Naive thymus-derived CD8-positive, alpha-beta T cell (primary cell): ENCODE measurements at regions not wholly inside any gene's neighbourhood (a gene's known extent, or its start where the extent isn't known, plus 50 kb on each side); places are given as distances from the start of the nearest gene placed in this dataset.

ENCODE experiments used
- ATAC-seq, 2 donors: fragments of 150-1000 bp; cut with Tn5 transposase in 1 of 2; sonication (Bioruptor Pico), chemical (Tn5 transposase) in 1 of 2; 1 replicate in 1 of 2; 2 replicates in 1 of 2; pipeline ENCODE4 v1.10.0; 2021; ENCODE audit warnings: mild to moderate bottlenecking in 2 of 2, moderate library complexity in 2 of 2
- POLR2A ChIA-PET: fragments of 350-600 bp; sonication (Branson Sonifier 250); formaldehyde crosslinking; loops from one replicate; lab custom pipeline; 2021; ENCODE audit warnings: antibody characterized with exemption; lab: Charles Lee
- DNase-seq, 10 donors: peaks; one replicate each; pipeline versions ENCODE4 v3.0.0 to v3.0.0-alpha.2; 2020 to 2022
- H3K27ac Mint-ChIP-seq, 10 donors: one replicate each; pipeline ENCODE4 v1.8.0; 2020 to 2022; ENCODE audit warnings: mild to moderate bottlenecking in 10 of 10, mixed read lengths in 10 of 10, moderate library complexity in 4 of 10, inconsistent platforms in 1 of 10
- H3K27me3 Mint-ChIP-seq, 5 donors: one replicate each; pipeline ENCODE4 v1.8.0; 2021 to 2022; ENCODE audit warnings: mixed read lengths in 5 of 5
- H3K36me3 Mint-ChIP-seq, 3 donors: one replicate each; pipeline ENCODE4 v1.8.0; 2020 to 2022; ENCODE audit warnings: mixed read lengths in 3 of 3, mild to moderate bottlenecking in 2 of 3, inconsistent platforms in 1 of 3
- H3K4me1 Mint-ChIP-seq, 4 donors: one replicate each; pipeline ENCODE4 v1.8.0; 2021 to 2022; ENCODE audit warnings: mixed read lengths in 4 of 4
- H3K4me3 Mint-ChIP-seq, 10 donors: one replicate each; pipeline ENCODE4 v1.8.0; 2020 to 2022; ENCODE audit warnings: mild to moderate bottlenecking in 10 of 10, mixed read lengths in 10 of 10, moderate library complexity in 6 of 10, inconsistent platforms in 1 of 10
- H3K9me3 Mint-ChIP-seq, 9 donors: one replicate each; pipeline ENCODE4 v1.8.0; 2020 to 2022; ENCODE audit warnings: mixed read lengths in 9 of 9, mild to moderate bottlenecking in 3 of 9, inconsistent platforms in 1 of 9, moderate library complexity in 1 of 9

DNA sequence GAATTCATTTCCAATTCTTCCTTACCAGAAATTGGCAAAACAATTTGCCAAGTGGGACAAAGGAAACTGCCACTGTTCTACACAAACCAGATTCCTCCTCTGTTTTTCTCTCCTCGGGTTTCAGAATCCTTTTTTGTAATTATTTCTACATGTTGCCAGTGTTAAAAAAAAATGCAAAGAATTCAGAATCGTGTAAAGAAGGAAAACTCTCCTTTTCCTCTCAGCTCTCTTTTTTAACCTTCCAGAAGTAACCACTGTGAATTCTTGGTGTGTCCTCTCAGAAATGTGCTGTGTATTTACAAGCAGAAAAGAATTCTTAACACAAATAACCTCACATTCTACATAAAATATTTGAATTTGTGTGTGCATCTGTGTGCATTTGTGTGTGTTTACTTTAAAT, 224.6 kb downstream of the DRD1 start:
- Mint-ChIP-seq H3K27ac (no peak overlapping the region), H3K4me1 (no peaks in the 10 kb centered on the region), H3K4me3 (no peak overlapping the region), H3K36me3 (no peaks in the 10 kb centered on the region), H3K27me3 (peaks cover 4 to 52% (median 15%) of the 10 kb centered on the region in 5 donors), H3K9me3 (peaks cover 0 to 1% (median 0%) of the 10 kb centered on the region in 9 donors)
- ATAC-seq (no peak), DNase-seq (no peak)
- POLR2A ChIA-PET: no interaction called here

DNA sequence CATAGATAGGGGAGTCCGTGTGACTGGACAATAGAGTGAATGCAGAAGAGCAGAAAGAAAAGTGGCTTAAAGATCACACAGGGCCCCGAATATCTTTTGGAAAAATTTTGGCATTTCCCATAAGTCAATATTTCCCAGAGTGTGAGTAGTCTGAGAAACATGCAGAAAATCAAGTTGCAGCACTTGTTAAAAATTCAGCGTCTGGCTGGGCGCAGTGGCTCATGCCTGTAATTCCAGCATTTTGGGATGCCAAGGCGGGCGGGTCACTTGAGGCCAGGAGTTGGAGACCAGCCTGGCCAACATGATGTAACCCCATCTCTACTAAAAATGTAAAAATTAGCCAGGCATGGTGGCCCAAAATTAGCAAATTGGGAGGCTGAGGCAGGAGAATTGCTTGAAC, 227.0 kb downstream of the DRD1 start:
- POLR2A ChIA-PET: no interaction called here
- Mint-ChIP-seq H3K36me3 (no peaks in the 10 kb centered on the region), H3K27ac (no peak overlapping the region), H3K9me3 (peaks cover 0 to 1% (median 0%) of the 10 kb centered on the region in 9 donors), H3K27me3 (peaks cover 4 to 61% (median 15%) of the 10 kb centered on the region in 5 donors), H3K4me3 (no peak overlapping the region), H3K4me1 (no peaks in the 10 kb centered on the region)
- no peak for DNase-seq
- ATAC-seq: no peak

DNA sequence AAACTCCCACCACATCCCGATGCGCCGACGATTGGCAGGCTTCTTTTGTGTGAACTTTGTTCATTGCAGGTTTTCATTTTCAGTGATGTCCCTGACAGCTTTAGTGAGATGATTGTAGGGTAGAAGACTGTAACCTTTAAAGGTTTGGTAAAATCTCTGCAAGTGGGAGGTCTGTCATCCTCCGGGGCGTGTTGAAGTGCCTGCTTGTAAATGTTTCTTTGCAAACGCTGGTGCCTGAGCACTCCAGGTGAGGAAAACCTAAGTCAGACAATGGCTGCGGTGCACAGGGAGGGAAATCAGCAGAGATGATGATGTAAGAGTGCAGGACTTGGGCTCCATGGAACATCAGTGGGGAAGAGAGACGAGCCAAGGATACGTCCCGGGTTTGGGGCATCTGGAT, 228.1 kb downstream of the DRD1 start:
- ATAC-seq (no peak), DNase-seq (no peak)
- H3K36me3 Mint-ChIP-seq: no peaks in the 10 kb centered on the region
- H3K4me3 Mint-ChIP-seq: no peak overlapping the region
- no peak overlapping the region for H3K27ac Mint-ChIP-seq
- H3K9me3 Mint-ChIP-seq: peaks cover 0 to 1% (median 0%) of the 10 kb centered on the region in 9 donors
- POLR2A ChIA-PET: no interaction called here
- H3K4me1 Mint-ChIP-seq: no peaks in the 10 kb centered on the region
- H3K27me3 Mint-ChIP-seq: peaks cover 4 to 64% (median 15%) of the 10 kb centered on the region in 5 donors

DNA sequence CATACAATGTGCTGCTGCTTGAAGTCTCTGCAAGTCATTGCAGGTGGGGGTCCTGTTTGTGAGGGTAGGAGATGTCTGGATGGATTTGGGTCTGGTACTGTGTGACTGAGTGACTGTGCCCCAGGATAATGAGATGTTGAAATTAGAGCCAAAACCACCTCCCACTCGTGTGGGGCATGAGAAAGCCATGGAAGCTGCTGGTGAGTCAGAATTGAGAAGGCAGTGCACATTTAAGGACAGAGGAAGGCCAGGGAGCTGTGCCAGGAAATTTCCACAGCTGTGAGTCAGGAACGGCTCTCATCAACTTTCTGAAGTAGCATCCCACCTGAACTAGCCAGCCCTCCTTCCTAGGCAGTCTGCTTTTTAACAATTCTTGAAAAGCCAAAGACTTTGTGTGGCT, 229.8 kb downstream of the DRD1 start:
- Mint-ChIP-seq H3K4me3 (no peak overlapping the region), H3K27ac (no peak overlapping the region), H3K36me3 (no peaks in the 10 kb centered on the region), H3K9me3 (peaks cover 0 to 1% (median 0%) of the 10 kb centered on the region in 9 donors), H3K27me3 (peaks cover 8 to 59% (median 16%) of the 10 kb centered on the region in 5 donors), H3K4me1 (no peaks in the 10 kb centered on the region)
- POLR2A ChIA-PET: no interaction called here
- ATAC-seq: no peak
- DNase-seq: no peak

DNA sequence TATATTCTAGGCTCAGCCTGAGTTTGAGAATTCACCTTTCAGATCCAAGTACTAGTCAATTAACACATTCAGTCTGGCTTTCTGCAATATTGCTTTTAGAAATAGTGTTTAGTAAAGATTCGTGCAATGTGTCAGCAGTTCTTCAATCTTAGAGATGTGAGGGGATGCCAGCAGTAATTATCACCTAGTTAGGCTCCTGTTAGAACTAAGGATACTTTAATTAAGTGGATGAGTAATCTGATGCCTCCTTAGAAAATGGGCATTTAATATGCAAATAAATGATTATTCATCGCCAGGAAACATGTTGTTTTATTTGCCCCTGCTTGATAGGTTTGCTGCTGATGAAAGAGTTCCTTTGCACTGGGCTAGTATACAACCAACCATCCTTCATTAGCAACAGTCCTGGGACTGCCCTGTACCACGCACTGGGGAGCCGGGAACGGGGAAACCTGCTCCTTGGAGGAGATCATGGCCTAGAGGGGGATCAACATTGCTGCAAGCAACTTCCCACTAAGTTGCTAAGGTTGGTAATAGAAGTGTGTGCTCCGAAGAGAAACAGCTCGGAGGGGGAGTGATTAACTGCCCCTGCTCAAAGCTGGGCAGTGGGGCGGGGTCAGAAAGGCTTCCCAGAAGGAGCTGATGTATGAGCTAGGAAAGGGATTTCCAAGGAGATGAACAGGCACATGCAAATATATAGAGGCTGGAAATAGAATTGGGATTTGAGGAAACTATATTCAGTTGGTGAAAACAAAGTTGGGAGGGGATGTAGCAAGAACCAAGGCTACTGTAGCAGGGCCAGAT, 231.8 kb downstream of the DRD1 start:
- peak overlapping the region in 1 of 10 donors; percentile 25 for H3K27ac Mint-ChIP-seq
- DNase-seq (no peak), ATAC-seq (no peak)
- H3K27me3 Mint-ChIP-seq: peaks cover 8 to 62% (median 17%) of the 10 kb centered on the region in 5 donors
- H3K4me1 Mint-ChIP-seq: no peaks in the 10 kb centered on the region
- no peaks in the 10 kb centered on the region for H3K36me3 Mint-ChIP-seq
- no peak overlapping the region for H3K4me3 Mint-ChIP-seq
- peaks cover 0 to 1% (median 0%) of the 10 kb centered on the region in 9 donors for H3K9me3 Mint-ChIP-seq
- POLR2A ChIA-PET: no interaction called here

DNA sequence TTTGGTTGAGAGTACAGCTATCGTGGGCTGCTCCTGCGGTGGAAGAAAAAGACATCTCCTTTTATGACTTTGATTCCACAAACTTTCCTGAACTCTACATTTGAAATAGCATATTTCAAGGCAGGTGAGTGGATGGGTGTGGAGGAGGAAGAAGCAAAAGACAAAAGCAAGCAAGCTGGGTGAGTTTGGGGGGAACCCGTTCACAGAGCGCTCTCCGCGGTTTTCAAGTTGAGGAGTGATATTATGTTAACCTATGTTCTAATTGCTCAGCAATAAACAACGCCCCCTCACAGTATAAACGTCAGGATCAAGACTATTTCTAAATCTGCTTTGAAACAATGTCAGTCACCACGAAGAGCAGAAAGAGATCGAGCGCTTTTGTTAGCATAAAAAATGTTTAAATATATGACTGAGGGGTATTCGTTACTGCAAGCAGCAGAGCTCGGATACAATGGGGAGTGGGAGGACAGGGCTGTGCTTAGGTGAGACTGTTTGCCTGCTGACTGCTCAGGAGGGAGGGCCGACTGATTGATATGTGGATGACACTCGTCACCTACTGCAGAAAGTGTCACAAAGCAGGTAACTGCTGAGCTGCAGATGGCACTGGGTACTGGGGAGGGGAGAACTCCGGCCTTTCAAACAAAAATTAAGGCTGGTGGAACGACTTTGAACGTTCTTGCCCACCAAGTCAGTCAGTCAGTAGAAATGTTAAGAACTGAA, 236.5 kb downstream of the DRD1 start:
- no peaks in the 10 kb centered on the region for H3K36me3 Mint-ChIP-seq
- DNase-seq: no peak
- no peak overlapping the region for H3K27ac Mint-ChIP-seq
- H3K4me3 Mint-ChIP-seq: no peak overlapping the region
- H3K27me3 Mint-ChIP-seq: peaks cover 5 to 65% (median 21%) of the 10 kb centered on the region in 5 donors
- H3K9me3 Mint-ChIP-seq: no peaks in the 10 kb centered on the region
- POLR2A ChIA-PET: no interaction called here
- H3K4me1 Mint-ChIP-seq: no peaks in the 10 kb centered on the region
- ATAC-seq: no peak

DNA sequence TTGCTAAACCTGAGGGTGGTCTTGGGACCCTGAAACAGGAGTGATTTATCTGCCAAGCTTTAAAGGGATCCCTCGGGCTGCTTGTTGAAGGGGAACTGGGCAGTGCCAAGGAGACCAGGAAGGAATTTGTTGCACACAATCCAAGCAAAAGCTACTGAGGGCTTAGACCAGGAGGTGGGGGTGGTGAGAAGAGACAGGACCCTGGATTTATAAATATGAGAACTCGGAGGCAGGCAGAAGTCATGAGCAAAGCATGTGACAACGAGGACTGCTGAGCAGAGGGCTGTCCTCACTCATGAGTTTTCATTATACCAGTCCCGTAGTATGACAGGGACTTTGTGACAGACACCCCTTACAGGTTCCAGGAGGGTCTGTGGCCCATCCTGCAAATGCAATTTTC, 237.3 kb downstream of the DRD1 start:
- DNase-seq (no peak), ATAC-seq (no peak)
- Mint-ChIP-seq H3K36me3 (no peaks in the 10 kb centered on the region), H3K4me1 (no peaks in the 10 kb centered on the region), H3K9me3 (no peaks in the 10 kb centered on the region), H3K4me3 (no peak overlapping the region), H3K27me3 (peaks cover 5 to 58% (median 21%) of the 10 kb centered on the region in 5 donors), H3K27ac (no peak overlapping the region)
- POLR2A ChIA-PET: no interaction called here

DNA sequence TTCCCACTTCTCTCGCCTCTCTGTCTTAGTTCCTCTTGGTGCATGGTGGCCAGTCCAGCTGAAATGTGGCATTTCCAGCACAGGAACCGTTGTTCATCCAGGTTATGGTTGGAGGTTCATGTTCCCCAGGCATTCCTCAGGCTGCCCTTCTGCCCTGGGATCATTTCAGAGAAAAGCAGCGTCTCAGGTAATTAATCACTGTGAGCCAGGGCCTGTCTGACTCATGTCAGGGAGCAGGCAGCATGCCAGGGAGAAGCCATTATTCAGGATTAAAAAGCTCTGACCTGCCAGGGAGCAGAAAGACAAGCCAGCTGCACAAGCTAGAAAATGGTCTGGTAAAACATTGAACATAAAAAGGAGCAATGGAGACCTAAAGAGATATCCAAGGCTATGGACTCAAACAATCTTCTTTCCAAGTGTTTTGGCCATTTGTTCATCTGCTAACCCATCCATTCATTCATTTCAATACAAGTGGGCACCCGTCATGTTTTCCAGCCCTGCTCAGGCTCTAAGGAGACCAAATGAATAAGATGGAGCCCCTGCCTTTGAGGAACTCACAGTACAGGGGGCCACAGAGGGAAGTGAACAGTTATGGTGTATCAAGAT, 241.4 kb downstream of the DRD1 start:
- ATAC-seq (no peak), DNase-seq (no peak)
- H3K9me3 Mint-ChIP-seq: no peaks in the 10 kb centered on the region
- no peak overlapping the region for H3K27ac Mint-ChIP-seq
- peaks cover 3 to 42% (median 9%) of the 10 kb centered on the region in 5 donors for H3K27me3 Mint-ChIP-seq
- H3K4me3 Mint-ChIP-seq: no peak overlapping the region
- no peaks in the 10 kb centered on the region for H3K36me3 Mint-ChIP-seq
- POLR2A ChIA-PET: no interaction called here
- H3K4me1 Mint-ChIP-seq: peaks cover 0 to 2% (median 0%) of the 10 kb centered on the region in 4 donors

DNA sequence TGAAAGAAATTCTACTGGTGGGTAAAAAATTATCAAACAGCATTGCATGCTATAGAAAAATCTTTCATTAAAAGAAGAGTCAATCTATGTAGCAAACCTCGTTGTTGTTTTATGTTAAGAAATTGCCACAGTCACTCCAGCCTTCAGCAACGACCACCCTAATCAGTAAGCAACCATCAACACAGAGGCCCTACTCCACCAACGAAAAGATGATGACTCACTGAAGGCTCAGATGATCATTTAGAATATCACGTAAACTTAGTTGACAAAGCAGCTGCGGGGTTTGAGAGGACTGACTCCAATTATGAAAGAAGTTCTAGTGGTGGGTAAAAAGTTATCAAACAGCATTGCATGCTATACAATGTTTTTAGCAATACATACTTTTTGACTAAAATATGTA, 242.6 kb downstream of the DRD1 start:
- Mint-ChIP-seq H3K4me3 (no peak overlapping the region), H3K4me1 (peaks cover 0 to 2% (median 0%) of the 10 kb centered on the region in 4 donors), H3K27me3 (peaks cover 3 to 31% (median 8%) of the 10 kb centered on the region in 5 donors), H3K9me3 (no peaks in the 10 kb centered on the region), H3K27ac (no peak overlapping the region), H3K36me3 (no peaks in the 10 kb centered on the region)
- ATAC-seq (no peak), DNase-seq (no peak)
- POLR2A ChIA-PET: no interaction called here

DNA sequence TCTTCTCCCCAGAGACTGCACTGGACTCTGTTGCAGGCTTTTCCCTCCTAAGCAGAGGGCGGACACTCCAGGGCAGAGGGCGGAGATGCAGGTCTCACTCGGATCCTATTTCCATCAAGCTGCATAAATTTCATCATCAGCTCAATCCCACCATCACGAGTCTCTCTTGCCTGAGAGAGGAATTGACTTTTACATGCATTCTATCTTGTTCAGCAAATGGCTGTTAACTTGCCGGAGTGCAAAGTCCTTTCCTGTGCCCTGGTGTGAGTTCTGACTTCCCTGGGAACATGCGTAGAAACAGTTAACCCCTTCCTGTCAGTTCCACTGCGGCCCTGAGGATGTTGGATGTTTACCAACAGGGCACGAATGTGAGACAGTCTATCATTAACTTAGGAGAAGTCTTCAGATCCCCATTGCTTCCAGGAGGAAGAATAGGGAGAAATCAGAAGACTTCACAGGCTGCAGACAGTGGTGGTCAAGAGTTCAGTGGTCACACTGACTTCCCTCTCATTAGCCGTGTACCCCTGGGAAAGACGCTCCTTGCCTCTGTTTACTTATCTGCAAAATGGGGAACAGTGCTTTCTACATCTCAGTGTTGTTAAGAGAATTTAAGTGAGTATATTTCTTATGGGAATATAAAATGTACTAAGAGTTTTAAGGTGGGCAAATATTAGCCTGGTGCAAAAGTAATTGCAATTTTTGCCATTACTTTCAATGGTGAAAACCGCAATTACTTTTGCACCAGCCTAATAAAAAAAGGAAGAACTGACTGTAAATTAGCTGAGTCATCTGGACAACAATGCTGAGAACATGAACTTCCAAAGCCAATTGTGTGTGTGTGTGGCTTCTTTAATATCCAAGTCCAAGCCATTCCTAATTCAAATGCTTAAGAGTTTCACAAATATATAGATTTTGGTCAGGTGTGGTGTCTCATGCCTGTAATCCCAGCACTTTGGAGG, 248.0 kb downstream of the DRD1 start:
- Mint-ChIP-seq H3K4me3 (no peak overlapping the region), H3K36me3 (no peaks in the 10 kb centered on the region), H3K27ac (no peak overlapping the region), H3K27me3 (peaks cover 0 to 30% (median 10%) of the 10 kb centered on the region in 5 donors), H3K9me3 (no peaks in the 10 kb centered on the region), H3K4me1 (peaks cover 0 to 2% (median 0%) of the 10 kb centered on the region in 4 donors)
- DNase-seq (no peak), ATAC-seq (no peak)
- POLR2A ChIA-PET: no interaction called here

DNA sequence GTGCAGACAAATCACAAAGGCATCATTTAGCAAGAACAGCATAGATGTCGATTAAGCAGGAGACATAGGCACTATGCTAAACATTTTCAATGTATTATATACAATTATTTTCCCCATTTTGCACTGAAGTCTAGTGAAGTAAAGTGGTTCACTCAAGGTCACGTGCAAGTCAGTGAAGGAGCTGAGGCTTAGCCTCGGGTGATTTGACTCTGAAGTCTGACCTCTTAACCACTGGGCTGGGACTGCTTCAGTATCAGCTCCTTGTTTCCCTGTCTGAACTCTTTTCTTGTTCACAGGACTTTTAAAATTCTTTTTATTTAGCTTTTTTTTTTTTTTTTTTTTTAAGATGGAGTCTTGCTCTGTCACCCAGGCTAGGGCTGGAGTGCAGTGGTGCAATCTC, 262.7 kb downstream of the DRD1 start:
- Mint-ChIP-seq H3K36me3 (no peaks in the 10 kb centered on the region), H3K4me3 (no peak overlapping the region), H3K4me1 (no peaks in the 10 kb centered on the region), H3K9me3 (no peaks in the 10 kb centered on the region), H3K27me3 (peaks cover 2 to 28% (median 9%) of the 10 kb centered on the region in 5 donors), H3K27ac (no peak overlapping the region)
- POLR2A ChIA-PET: no interaction called here
- DNase-seq: no peak
- ATAC-seq: no peak

DNA sequence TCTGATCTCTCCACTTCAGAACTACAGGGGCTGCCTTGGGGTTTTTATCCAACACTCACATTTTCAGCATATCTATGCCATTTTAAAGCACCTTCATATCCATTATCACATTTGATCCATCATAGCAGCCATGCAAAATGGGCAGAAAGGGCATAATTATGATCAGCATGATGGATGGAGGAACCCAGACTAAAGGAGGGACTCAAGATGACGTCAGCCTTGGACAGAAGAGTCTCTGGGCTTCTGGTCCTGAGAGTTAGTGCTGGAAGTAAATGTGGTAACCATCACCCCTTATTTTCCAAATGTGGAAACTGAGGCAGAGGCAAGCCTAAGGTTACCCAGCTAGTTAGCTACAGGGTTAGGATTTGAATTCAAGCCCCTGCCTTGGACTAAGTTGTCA, 273.1 kb downstream of the DRD1 start:
- POLR2A ChIA-PET: no interaction called here
- H3K4me1 Mint-ChIP-seq: no peaks in the 10 kb centered on the region
- H3K27ac Mint-ChIP-seq: no peak overlapping the region
- ATAC-seq (no peak), DNase-seq (no peak)
- H3K9me3 Mint-ChIP-seq: no peaks in the 10 kb centered on the region
- H3K27me3 Mint-ChIP-seq: peaks cover 2 to 21% (median 6%) of the 10 kb centered on the region in 5 donors
- H3K36me3 Mint-ChIP-seq: no peaks in the 10 kb centered on the region
- no peak overlapping the region for H3K4me3 Mint-ChIP-seq
